NCI-H187 (cell line): ENCODE measurements at regions not wholly inside any gene's neighbourhood (a gene's known extent, or its start where the extent isn't known, plus 50 kb on each side); places are given as distances from the start of the nearest gene placed in this dataset.

Source experiments
- DNase-seq, 2 experiments: peaks; one replicate each; lab custom pipeline; 2025; lab: John Stamatoyannopoulos, UW

- no peak for DNase-seq
Measured at GRCh38 chr1:5522531-5523145, 469.6 kb downstream of the NPHP4 start.

GRCh38 chr1:5519366-5520135 lies 472.7 kb downstream of the NPHP4 start:
- DNase-seq = no peak

GRCh38 chr1:5516756-5517155 lies 475.5 kb downstream of the NPHP4 start:
- no peak for DNase-seq

- DNase-seq = no peak
Measured at GRCh38 chr1:5515501-5515900, 476.7 kb downstream of the NPHP4 start.

- DNase-seq = peak in 1 of 2 experiments; percentile 50
Measured at GRCh38 chr1:5514527-5515183, 477.6 kb downstream of the NPHP4 start.

GRCh38 chr1:5513846-5514526 lies 478.2 kb downstream of the NPHP4 start:
- DNase-seq = peak; percentile 68 to 70

- no peak for DNase-seq
Measured at GRCh38 chr1:5513179-5513578, 479.0 kb downstream of the NPHP4 start.

- DNase-seq = no peak
Measured at GRCh38 chr1:5511381-5512097, 480.7 kb downstream of the NPHP4 start.

GRCh38 chr1:5509664-5510452 lies 482.4 kb downstream of the NPHP4 start:
- no peak for DNase-seq

- DNase-seq = no peak
Measured at GRCh38 chr1:5508669-5509330, 483.4 kb downstream of the NPHP4 start.

- DNase-seq = no peak
Measured at GRCh38 chr1:5507340-5507739, 484.9 kb downstream of the NPHP4 start.

GRCh38 chr1:5506634-5507033 lies 485.6 kb downstream of the NPHP4 start:
- DNase-seq = no peak

GRCh38 chr1:5505944-5506343 lies 486.3 kb downstream of the NPHP4 start:
- no peak for DNase-seq

- no peak for DNase-seq
Measured at GRCh38 chr1:5504364-5504740, 487.9 kb downstream of the NPHP4 start.

- no peak for DNase-seq
Measured at GRCh38 chr1:5503556-5504363, 488.5 kb downstream of the NPHP4 start.

- DNase-seq = no peak
Measured at GRCh38 chr1:5502311-5503194, 489.7 kb downstream of the NPHP4 start.

GRCh38 chr1:5501206-5501930 lies 490.9 kb downstream of the NPHP4 start:
- DNase-seq = no peak

- no peak for DNase-seq
Measured at GRCh38 chr1:5500541-5500940, 491.7 kb downstream of the NPHP4 start.
